Raji (cell line): ENCODE measurements at regions not wholly inside any gene's neighbourhood (a gene's known extent, or its start where the extent isn't known, plus 50 kb on each side); places are given as distances from the start of the nearest gene placed in this dataset.

ENCODE experiments used
- POLR2A ChIP-seq: IDR thresholded peaks from 2 replicates; pipeline ENCODE4 v1.6.1; 2011; ENCODE audit warnings: low read depth, low read length, control low read depth; ENCODE audit not compliant: insufficient read depth

GRCh38 chr2:104945866-104946265 lies 92.0 kb downstream of the POU3F3 start:
- no peak for TF ChIP-seq POLR2A

DNA sequence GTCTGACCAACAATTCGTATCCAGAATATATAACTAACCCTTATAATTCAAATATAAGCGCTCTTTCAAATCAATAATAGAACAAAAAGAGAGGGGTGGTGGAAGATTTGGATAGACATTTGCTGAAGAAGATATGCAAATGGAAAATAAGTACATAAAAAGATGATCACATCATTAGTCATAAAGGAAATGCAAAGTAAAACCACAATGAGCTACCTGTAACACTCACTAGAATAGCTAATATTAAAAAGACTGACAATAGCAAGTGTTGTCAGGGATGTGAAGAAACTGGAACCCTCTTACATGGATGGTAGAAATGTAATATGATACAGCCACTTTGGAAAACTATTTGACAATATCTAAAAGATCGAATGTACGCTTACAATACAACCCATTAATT lies 84.9 kb upstream of the MRPS9 start:
- TF ChIP-seq POLR2A, result no peak

- TF ChIP-seq POLR2A, result no peak
Measured at GRCh38 chr2:104965900-104966299, 72.0 kb upstream of the MRPS9 start.

GRCh38 chr2:104969564-104969963 lies 68.3 kb upstream of the MRPS9 start:
- TF ChIP-seq POLR2A, result no peak

DNA sequence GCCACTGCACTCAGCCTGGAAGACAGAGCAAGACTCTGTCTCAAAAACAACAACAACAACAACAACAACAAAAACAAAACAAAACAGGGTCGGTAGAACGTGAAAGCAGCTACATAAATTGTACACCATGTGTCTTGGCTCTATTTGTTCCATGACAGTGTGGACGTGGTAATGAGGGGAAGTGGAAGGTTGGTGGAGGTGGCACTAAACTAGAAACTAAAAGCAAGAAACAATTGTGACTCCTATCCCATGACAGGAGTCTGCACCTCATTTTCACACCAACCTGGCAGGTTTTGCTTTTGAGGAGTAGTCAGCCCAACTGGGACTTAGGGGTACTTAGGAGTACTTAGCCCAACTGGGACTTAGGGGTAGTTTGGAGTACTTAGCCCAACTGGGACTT lies 62.5 kb upstream of the MRPS9 start:
- TF ChIP-seq POLR2A, result no peak

DNA sequence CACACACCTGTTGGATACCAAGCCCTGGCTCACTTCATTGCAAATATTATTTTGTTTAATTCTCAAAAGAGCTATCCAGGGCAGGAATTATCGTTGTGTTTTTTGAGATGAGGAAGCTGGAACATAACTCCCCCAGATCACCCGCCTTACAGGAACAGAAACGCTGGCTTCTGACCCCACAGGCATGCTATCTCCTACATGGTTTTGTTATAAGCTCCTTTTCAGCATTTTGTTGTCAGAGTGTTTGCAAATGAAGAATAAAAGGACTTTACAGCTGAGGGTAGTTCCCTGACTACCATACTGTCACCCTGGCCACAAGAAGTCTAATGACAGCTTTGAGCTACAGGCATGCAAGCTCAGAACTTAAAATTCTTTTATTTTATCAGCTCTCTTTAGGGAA lies 62.0 kb upstream of the MRPS9 start:
- TF ChIP-seq POLR2A, result no peak

GRCh38 chr2:104976603-104977120 lies 61.2 kb upstream of the MRPS9 start:
- TF ChIP-seq POLR2A, result peak; percentile 46; the same call in 1 of the 2 replicates

DNA sequence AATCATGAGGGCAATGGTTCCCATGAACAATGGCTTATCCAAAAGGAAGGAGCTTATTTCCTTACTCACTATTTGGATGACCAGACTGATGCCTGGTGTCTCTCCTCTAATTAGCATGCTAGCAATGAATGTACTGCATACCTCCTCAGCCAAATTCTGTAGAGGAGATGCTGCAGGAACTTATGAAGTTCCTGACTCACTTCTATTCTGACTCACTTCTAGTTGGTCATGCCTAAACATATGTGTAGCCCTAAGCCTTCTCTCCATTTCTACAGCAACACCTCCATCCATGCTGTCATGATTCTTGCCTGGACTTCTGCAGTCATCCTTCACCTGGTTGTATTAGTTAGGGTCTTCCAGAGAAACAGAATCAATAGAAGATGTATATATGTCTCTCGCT lies 59.9 kb upstream of the MRPS9 start:
- no peak for TF ChIP-seq POLR2A

- TF ChIP-seq POLR2A, result no peak
Measured at GRCh38 chr2:104982111-104982510, 55.8 kb upstream of the MRPS9 start.
